DMS153 treated with DMSO at 0.1 percent for 48 hours (cell line): ENCODE measurements at regions not wholly inside any gene's neighbourhood (a gene's known extent, or its start where the extent isn't known, plus 50 kb on each side); places are given as distances from the start of the nearest gene placed in this dataset.
"Not testable (repeated sequence)": the region's sequence is repeated elsewhere in the genome, so short reads cannot be mapped to it uniquely, and the experiment has no call there.

ENCODE experiments used
- DNase-seq: peaks from one replicate; lab custom pipeline; 2025; ENCODE audit not compliant: unreplicated experiment; lab: John Stamatoyannopoulos, UW

DNA sequence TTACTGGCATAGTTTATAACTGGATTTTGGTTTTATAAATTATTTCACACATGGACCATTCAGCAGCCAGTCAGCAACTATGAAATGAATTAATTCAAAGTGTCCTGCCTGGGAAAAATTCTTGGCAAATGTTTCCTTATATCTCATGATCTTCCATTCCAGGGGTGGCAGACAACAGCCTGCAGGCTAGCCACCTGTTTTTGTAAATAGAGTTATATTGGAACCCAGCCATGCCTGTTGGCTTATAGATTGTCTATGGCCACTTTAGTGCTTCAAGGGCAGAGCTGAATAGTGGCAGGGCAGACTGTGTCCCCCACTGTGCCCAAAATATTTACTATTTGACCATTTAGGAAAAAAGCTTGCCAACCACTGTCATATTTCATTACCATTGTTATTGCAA, 613.7 kb downstream of the TMEM114 start:
- DNase-seq, result no peak

DNA sequence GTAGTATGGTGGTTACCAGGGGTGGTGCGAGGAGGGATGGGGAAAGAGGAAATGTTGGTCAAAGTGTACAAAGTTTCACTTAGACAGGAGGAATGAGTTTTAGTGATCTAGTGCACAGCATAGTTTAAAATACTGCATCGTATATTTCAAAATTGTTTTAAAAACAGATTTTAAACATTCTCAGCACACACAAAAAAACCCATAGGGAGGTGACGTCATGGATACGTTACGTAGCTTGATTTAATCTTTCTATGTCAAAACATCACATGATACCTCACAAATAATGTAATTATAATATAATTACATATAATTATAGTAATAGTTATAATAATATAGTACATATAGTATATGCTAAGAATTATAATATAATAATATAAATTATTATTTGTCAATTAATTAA, 614.2 kb downstream of the TMEM114 start:
- no peak for DNase-seq

DNA sequence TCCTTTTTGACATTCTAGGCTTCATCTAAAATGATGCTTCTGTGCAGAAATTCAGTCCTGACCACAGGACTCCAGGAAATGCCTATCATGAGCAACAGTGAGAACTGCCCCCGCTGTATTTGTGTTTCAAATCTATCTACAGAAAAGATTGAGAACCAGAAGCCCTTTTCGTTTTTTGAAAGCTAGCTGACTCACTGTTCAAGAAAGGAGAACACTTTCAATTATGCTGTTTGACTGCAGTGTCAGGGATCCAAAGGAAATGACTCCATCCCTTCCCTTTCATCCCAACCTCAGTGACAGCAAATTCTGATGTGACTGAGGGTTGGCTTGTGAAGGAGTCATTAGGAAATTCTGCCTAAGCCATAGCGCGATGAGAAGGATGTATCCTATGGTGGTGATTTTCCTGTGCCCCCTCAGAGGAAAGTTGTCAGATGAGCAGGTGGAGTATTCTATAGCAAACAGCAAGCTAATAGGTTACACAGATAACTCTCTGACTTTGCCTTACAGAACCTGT, 622.3 kb downstream of the TMEM114 start:
- no peak for DNase-seq

DNA sequence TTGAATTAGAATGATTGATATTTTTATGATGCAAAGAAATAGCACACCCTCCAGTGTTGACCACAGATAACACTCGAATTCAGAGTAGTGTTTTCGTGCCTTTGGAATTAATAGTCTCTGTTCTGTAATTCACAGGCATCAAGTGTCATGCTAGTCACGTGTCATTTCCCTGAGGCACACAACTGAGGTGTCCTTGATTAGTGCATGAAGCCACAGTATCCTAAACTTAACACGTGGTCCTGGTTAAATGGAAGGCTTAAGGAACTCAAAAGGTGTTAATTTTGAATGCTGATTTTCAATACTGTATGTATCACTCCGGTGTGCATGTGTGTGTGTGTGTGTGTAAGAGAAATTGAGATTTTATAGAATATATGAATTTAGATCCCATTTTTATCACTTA, 625.6 kb downstream of the TMEM114 start:
- DNase-seq, result no peak

DNA sequence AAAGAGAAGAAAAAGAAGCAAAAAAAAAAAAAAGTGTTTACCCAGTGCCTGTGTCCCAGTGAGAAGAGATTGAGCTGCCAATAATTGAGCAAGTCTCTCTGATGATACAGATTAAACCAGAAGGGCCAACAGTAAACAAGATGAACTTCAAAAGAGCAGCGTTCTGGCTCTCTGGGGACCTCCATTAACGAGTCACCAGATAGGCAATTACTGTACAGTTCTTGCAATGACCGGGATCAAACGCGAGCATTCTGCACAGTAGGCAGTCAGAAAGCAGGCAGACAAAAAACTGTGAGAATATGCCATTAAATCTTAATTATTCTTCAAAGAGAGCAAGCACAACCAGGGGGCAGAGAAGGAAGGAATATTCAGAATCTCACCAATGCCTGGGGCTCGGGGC, 626.1 kb downstream of the TMEM114 start:
- no peak for DNase-seq

DNA sequence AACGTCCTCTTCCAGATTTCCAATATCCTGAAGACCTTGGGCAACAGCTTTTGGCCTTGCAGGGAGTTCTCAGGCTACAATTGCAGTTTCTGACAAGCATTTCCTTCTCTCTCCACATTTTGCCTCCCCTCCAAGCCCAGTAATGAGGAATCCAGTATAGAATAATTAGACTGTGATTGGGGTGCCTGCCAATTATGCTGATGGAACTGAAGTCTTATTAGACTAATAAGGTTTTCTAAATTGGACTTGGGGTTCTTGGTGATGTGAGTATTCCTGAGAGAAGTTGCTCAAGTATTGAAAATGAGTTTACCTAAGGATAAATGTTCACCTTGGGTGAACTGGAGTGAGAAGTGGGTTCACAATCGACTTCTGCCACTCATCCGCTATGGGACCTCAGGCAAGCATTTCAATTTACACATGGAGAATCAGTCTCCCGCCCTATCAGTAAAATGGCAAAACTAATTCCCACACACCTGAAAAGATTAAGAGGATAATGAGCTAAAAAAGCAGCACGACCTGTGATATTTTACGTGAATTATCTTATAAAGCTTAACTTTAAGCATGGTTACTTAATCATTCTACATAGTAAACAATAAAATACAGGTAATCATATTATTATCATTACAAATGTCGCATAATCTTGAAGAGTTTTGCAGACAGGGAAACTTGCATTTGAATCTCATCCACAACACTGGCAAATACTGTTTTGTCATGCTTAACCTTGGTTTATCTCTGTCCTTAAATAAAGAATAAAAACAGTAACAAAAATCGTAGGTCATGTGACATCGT, 628.0 kb downstream of the TMEM114 start:
- no peak for DNase-seq

DNA sequence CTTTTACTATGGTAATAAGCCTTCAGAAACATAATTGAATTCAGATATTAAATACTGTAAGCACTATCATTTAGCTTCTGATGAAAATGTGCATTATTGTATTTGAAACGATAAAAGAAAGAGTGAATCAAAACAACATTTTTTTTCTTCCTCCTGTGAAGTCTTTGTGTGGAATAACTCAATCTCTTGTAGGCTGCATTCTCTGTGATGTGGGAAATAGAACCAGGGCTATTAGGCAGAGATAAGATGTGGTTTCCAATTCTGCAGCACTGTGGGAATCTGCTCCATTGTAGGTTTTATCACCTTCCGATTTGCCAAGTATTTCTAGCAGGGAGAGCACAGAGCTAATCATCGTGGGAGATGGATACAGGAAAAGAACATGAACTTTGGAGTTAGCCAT, 624.5 kb downstream of the RBFOX1 start:
- no peak for DNase-seq

DNA sequence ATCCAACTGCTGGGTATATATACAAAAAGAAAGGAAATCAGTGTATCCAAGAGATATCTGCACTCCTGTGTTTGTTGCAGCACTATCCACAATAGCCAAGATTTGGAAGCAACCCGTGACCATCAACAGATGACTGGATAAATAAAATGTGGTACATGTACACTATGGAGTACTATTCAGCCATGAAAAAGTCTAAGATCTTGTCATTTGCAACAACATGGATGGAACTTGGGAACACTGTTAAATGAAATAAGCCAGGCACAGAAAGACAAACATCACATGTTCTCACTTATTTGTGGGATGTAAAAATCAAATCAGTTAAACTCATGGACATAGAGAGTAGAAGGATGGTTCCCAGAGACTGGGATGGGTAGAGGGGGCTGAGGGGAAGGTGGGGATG, 620.7 kb downstream of the RBFOX1 start:
- DNase-seq, result no peak

DNA sequence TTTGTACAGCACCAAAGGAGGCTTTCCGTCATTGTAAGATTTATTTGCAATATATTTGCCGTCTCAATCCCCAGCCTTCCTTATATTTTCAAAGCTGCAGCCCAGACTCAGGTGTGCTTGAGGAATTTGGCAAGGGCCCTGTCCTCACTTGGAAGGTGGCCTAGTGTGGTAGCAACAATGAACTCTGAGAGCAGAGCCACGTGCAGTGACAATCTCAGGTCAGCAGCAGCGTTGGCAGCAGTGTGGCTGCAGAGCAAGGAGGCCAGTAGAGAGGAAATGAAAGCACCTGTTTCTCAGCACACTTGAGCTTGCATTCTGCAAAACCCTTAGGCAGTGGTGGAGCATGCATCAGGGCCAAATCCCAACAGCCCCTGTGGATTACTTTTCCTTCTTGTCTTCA, 613.5 kb downstream of the RBFOX1 start:
- no peak for DNase-seq

DNA sequence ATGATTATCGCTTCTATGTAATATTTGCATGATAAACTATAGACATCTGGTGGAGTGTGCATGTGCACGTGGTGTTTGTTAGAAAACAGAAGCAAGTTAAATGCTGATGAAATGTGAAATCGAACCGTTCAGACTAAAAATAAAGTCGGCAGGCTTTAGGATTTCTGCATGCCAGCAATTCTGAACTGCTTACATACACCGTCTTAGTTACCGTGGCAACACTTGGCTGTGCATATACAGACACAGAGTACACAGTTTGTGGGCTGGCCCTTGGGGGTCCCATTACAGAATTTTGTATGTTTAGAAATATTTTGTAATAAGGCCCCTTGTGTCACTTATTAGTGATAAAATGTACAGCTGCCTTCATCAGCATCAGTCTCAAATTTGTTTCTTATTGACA, 605.5 kb downstream of the RBFOX1 start:
- DNase-seq, result no peak

DNA sequence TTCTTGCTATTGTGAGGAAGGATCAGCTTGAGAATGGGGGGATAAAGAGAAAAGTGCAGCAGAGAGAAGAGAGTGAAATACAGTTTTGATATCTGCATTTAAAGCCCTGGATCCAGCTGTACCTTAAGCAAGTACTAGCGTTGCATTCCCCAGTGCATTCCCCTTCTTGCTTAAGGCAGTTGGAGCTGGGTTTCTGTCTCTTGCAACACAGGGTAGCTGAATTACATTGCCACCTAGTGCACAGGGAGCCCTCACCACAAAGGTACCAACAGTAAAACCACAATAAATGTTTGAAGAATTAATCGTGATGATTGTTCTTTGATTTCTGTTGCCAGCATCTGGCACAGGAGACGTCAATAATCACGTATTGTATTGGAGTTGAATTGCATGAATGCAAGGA, 588.7 kb downstream of the RBFOX1 start:
- no peak for DNase-seq

DNA sequence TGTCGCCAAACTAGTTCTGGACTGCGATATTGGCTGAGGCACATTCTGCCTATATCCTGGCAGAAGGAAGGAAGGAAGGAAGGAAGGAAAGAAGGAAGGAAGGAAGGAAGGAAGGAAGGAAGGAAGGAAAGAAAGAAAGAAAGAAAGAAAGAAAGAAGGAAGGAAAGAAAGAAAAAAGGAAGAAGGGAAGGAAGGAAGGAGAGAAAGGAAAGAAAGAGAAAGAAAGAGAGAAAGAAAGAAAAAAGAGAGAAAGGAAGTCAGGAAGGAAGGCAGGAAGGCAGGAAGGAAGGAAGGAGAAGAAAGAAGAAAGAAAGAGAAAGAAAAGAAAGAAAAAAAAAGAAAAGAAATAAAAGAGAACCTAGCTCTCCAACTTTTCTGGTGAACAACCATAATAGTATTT, 587.1 kb downstream of the RBFOX1 start:
- no peak for DNase-seq

DNA sequence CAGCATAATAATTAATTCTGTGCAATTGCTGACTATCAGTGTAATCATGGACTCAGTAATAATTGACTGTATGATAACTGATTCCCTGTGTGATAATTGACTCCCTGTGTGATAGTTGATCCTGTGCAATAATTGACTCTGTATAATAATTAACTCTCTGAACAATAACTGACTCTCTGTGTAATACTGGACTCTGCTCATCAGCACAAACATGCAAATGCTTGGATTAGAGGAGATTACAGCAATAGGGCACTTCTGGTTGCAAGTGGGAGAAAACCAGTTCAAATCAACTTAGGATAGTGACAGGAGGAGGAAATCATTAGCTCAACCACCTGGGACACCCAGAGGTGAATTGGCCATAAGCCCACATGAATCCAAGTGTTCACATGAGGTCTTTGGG, 582.1 kb downstream of the RBFOX1 start:
- no peak for DNase-seq

DNA sequence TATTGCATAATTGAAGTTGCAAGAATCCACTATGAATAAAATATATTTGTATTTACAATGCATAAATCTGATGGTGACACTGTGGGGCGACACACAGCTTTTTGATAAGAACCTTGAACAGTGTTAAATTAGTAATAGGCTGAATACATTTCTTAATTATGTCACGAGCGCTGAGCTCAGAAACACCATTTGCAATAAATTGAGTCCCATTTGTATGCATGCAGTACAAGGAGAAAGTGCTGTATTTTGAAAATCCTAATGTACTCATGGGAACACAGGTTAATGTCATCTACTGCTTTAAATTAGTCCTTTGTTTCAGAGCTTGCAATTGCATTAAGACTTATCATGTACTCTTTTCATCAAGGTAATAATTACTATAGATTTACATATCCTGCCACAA, 579.5 kb downstream of the RBFOX1 start:
- no peak for DNase-seq

DNA sequence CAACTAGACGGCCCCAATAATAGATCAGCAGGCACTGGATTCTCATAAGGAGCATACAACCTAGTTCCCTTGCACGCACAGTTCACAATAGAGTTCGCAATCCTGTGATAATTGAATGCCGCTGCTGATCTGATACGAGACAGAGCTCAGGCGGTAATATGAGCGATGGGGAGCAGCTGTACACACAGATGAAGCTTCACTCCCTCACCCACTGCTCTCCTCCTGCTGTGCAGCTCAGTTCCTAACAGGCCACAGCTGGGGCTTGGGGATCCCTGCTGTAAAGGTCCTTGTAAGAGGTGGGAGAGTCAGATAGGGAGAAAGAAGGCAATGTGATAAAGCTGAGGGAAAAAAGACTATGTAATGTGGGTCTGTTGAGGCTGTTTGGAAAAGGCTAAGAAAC, 577.5 kb downstream of the RBFOX1 start:
- no peak for DNase-seq

DNA sequence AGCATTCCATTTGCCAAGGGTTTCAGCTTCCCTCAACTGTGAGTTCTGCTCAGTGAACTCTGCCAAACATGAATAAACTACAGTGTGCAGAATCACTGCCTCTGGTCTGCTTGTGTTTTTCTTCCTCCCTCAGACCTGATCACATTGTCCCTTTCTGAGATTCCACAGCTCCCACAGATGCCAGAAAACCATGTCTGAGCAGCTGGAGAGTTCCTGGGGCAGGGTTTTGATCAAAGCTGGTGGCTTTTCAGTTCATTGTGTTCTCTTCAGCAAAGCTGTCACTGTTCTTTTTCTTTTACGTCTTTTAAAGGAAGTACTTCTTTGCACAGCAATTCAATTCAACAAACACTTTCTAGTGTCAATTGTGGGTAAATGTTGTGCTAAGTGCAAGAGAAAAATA, 555.8 kb downstream of the RBFOX1 start:
- DNase-seq, result no peak

DNA sequence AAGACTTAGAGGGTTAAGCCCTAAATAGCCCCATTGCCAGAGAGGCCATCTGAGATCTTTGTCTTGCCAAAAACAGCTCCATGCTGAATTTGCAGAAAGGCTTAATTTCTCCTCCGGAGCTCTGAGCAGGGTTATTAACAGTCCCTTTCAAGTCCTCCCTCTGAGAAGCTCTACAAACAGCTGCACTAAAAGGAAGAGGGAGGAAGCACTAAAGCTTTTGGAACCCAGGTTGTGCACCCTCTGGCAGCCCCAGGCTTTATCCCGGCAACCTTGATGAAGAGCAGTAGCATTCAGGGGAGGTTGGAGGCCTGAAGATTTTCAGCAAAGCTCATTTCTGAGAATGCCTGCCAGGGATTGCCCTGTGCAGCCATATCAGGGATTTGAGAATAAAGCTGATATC, 554.7 kb downstream of the RBFOX1 start:
- DNase-seq, result no peak

DNA sequence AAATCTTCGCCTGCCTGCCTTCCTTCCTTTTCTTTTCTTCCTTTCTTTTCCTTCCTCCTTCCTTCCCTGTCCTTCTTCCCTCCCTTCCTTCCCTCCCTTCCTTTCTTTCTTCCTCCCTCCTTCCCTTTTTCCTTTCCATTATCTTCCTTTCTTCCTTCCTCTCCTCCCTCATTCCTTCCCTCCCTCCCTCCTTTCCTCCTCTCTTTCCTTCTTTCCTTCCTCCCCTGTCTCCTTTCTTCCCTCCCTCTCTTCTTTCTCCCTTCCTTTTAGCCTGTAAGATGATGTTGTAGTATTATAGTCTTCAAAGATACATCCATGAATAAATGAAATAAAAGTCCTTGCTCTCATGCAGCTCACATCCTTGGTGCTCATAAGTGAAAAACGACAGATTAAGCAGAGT, 539.3 kb downstream of the RBFOX1 start:
- no peak for DNase-seq

DNA sequence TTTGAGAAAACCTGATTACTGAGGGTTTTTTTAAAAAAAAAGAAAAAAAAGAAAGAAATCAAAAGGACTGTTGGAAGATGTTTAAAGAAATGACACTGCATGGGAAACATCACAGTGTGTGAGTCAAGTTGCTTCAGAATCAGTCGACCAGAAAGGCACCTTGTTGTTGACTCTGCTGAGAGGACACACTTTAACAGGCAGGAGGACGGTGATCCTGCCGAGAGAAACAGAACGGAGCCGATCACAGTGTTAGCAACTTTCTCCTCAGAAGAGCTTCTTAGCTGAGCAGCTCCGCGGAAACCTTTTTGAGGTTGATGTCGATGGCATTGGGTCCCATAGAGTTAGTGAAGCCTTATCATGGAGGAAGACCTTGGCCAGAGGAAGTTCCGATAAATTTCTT, 538.7 kb downstream of the RBFOX1 start:
- no peak for DNase-seq

DNA sequence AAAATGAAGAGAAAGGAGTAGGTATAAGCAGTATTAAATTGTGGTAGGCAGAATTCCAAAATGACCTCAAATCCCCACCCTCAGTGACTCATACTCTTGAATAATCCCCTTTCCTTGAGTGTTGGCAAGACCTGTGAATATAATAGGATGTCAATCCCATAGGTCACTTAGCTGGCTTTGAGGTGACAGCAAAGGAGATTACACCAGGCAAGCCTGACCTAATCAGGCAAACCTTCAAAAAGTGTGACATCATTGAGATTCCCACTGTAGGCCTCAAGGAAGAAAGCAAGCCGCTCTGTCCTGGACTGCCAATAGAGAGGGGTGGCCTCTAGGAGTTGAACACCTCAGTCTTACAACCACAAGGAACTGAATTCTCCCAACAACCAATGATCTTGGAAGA, 535.2 kb downstream of the RBFOX1 start:
- no peak for DNase-seq

DNA sequence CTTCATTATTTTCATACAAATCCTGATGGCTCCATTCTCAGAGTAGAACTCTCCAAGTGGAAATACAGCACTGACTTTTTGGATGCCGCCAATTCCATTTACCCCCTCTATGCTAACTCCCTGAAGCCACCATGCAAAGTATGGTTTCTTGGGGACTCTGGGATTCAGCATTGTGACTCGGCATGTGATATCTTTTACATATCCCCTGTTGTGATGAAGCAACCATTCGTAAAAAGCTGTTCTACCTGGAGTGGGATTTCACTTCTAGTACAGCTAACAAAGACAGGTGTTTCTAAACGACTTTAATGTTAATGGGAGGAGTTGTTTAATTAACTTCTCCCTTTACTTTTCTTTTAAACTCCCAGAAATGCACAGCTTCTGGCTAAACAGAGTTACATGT, 533.5 kb downstream of the RBFOX1 start:
- no peak for DNase-seq

DNA sequence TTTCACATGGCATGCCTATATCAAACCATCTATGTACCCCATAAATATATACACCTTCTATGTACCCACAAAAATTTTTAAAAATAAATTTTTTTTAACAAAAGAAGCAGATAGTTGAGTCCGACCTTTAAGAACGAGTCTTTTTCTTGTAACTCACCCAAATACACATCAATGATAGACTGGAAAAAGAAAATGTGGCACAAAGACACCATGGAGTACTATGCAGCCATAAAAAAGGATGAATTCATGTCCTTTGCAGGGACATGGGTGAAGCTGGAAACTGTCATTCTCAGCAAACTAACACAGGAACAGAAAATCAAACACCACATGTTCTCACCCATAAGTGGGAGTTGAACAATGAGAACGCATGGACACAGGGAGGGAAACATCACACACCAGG, 532.7 kb downstream of the RBFOX1 start:
- DNase-seq, result not testable (repeated sequence)

DNA sequence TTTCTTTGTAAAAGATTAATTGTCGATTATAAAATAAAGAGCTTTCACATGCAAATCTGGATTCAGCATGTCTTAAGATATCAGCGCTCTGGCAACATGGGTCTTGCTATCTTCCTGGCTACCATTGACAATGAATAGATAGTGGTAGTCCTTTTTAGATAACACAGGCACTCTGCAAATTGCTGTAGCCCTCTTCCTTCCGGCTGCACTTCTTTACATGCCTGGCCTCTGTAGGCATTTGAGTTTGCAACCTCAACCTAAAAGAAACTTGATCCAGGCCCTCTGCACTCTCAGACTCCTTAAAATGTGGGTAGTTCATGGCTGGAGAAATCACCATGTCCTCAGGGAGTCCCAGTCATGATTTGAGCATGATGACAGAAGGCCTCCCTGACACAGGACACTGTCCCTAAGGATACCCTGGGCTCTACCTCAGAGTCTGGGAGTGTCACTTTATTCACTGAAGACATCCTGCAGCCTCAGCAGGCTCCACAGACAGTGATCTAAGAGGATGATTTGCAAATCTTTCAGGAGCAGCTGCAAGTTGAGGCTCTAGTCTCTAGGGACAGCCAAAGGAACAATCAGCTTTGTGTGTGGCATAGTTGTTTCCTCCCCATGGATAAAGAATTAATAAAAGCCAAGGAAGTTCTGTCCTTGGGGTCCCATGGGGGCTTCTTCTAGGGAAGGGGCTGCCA, 529.4 kb downstream of the RBFOX1 start:
- no peak for DNase-seq
